Activated effector memory CD4-positive, alpha-beta T cell treated with anti-CD3 and anti-CD28 coated beads, Interleukin-2, amount 50 U/mL, for 16 hours (primary cell): ENCODE measurements at regions not wholly inside any gene's neighbourhood (a gene's known extent, or its start where the extent isn't known, plus 50 kb on each side); places are given as distances from the start of the nearest gene placed in this dataset.
"Not testable (repeated sequence)": the region's sequence is repeated elsewhere in the genome, so short reads cannot be mapped to it uniquely, and the experiment has no call there.

Source experiments
- DNase-seq: peaks from one replicate; pipeline ENCODE4 v3.0.0-alpha.2; 2020

GRCh38 chr12:91778091-91778832 is 367.4 kb downstream of the BTG1 start:
- no peak for DNase-seq

- no peak for DNase-seq
Observed at GRCh38 chr12:91777268-91777992, 368.2 kb downstream of the BTG1 start.

GRCh38 chr12:91774434-91774921 is 371.2 kb downstream of the BTG1 start:
- no peak for DNase-seq

- DNase-seq, result no peak
Observed at GRCh38 chr12:91773749-91774429, 371.8 kb downstream of the BTG1 start.

- DNase-seq, result no peak
Observed at GRCh38 chr12:91772411-91772810, 373.2 kb downstream of the BTG1 start.

- DNase-seq, result no peak
Observed at GRCh38 chr12:91769736-91770135, 375.9 kb downstream of the BTG1 start.

GRCh38 chr12:91767237-91767636 is 378.4 kb downstream of the BTG1 start:
- DNase-seq, result no peak

GRCh38 chr12:91766454-91766853 is 379.2 kb downstream of the BTG1 start:
- no peak for DNase-seq

- DNase-seq, result no peak
Observed at GRCh38 chr12:91763654-91764370, 381.8 kb downstream of the BTG1 start.

- no peak for DNase-seq
Observed at GRCh38 chr12:91753649-91754048, 392.0 kb downstream of the BTG1 start.

- DNase-seq, result no peak
Observed at GRCh38 chr12:91746976-91747375, 398.7 kb downstream of the BTG1 start.

- no peak for DNase-seq
Observed at GRCh38 chr12:91744597-91744996, 401.0 kb downstream of the BTG1 start.

GRCh38 chr12:91743704-91744321 is 401.8 kb downstream of the BTG1 start:
- DNase-seq, result no peak

GRCh38 chr12:91743280-91743679 is 402.4 kb downstream of the BTG1 start:
- no peak for DNase-seq

GRCh38 chr12:91741932-91742331 is 403.7 kb downstream of the BTG1 start:
- DNase-seq, result no peak

GRCh38 chr12:91733846-91734245 is 411.8 kb downstream of the BTG1 start:
- DNase-seq, result not testable (repeated sequence)

GRCh38 chr12:91732086-91732485 is 413.6 kb downstream of the BTG1 start:
- DNase-seq, result no peak

- DNase-seq, result no peak
Observed at GRCh38 chr12:91729543-91729942, 416.1 kb downstream of the BTG1 start.

- DNase-seq, result no peak
Observed at GRCh38 chr12:91723191-91723590, 422.5 kb downstream of the BTG1 start.

GRCh38 chr12:91722072-91722471 is 423.6 kb downstream of the BTG1 start:
- DNase-seq, result no peak

- DNase-seq, result no peak
Observed at GRCh38 chr12:91721023-91721422, 424.6 kb downstream of the BTG1 start.

GRCh38 chr12:91718326-91718725 is 427.3 kb downstream of the BTG1 start:
- no peak for DNase-seq

GRCh38 chr12:91717804-91718203 is 427.8 kb downstream of the BTG1 start:
- DNase-seq, result no peak
